Endothelial cell of umbilical vein (primary cell): ENCODE measurements at regions not wholly inside any gene's neighbourhood (a gene's known extent, or its start where the extent isn't known, plus 50 kb on each side); places are given as distances from the start of the nearest gene placed in this dataset.

Experiments used
- EZH2 ChIP-seq: IDR thresholded peaks from 2 replicates; pipeline ENCODE4 v1.6.1; 2012; ENCODE audit warnings: borderline replicate concordance, low read depth, mild to moderate bottlenecking, moderate library complexity, low read length, inconsistent platforms; ENCODE audit not compliant: severe bottlenecking
- FOS ChIP-seq: IDR thresholded peaks from 2 replicates; pipeline ENCODE4 v1.6.1; 2011; ENCODE audit warnings: mild to moderate bottlenecking, low read length, moderate library complexity, borderline replicate concordance; ENCODE audit not compliant: insufficient read depth
- GATA2 ChIP-seq: IDR thresholded peaks from 2 replicates; pipeline ENCODE4 v1.7.0; 2011; ENCODE audit warnings: low read depth, mild to moderate bottlenecking, moderate library complexity, mixed read lengths, low read length; ENCODE audit not compliant: insufficient read length, insufficient read depth
- JUN ChIP-seq: IDR thresholded peaks from 2 replicates; pipeline ENCODE4 v1.6.1; 2011; ENCODE audit warnings: borderline replicate concordance, low read depth; ENCODE audit not compliant: insufficient read length, insufficient read depth
- MYC ChIP-seq: IDR thresholded peaks from one replicate; pipeline ENCODE4 v1.6.1; 2011; ENCODE audit warnings: mild to moderate bottlenecking, low read depth, low read length
- POLR2A ChIP-seq: IDR thresholded peaks from 2 replicates; pipeline ENCODE4 v1.6.1; 2012; ENCODE audit warnings: low read depth, mild to moderate bottlenecking, control low read depth, low read length
- POLR2AphosphoS5 ChIP-seq: IDR thresholded peaks from 2 replicates; pipeline ENCODE4 v1.6.1; 2012; ENCODE audit warnings: low read depth, mild to moderate bottlenecking, control low read depth, low read length, moderate library complexity; ENCODE audit not compliant: insufficient read depth
- TF ChIP-seq, protein P1 (sequence below): IDR thresholded peaks from 2 replicates; pipeline ENCODE4 v1.6.1; 2011; ENCODE audit not compliant: insufficient read depth, insufficient read length
- TF ChIP-seq, protein P2 (sequence below), 2 donors: IDR thresholded peaks; 1 replicate in 1 of 2; 2 replicates in 1 of 2; pipeline ENCODE4 v1.5.1; 2011; ENCODE audit warnings: low read length in 2 of 2, mild to moderate bottlenecking in 2 of 2, moderate library complexity in 2 of 2, control low read depth in 1 of 2, inconsistent platforms in 1 of 2, low read depth in 1 of 2; ENCODE audit not compliant: insufficient read depth in 1 of 2; ENCODE audit errors: extremely low read depth in 1 of 2

DNA sequence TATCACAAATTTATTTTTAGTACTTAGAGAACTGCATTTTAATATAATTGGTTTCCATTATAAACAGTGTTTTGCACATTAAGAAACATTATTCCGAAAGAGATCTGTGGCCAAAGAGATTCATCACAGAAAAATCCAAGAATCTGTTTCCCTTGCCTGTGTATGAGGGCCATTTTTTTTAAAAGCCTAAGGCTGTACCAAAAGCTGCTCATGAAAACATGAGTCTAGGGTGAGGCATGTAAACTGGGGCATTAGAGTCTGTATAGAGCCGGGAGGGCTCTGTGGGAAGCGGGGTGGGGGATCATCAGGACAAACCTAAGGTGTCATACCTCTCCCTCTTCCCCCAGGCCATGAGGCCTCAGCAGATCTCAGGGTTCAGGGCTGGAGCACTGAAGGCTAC is 223.8 kb downstream of the FBXO15 start:
- TF ChIP-seq EZH2 (no peak), POLR2A (no peak), FOS (no peak), JUN (no peak), GATA2 (no peak), POLR2AphosphoS5 (no peak), MYC (no peak)
- TF ChIP-seq, protein P1, sequence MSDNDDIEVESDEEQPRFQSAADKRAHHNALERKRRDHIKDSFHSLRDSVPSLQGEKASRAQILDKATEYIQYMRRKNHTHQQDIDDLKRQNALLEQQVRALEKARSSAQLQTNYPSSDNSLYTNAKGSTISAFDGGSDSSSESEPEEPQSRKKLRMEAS: no peak
- TF ChIP-seq, protein P2, sequence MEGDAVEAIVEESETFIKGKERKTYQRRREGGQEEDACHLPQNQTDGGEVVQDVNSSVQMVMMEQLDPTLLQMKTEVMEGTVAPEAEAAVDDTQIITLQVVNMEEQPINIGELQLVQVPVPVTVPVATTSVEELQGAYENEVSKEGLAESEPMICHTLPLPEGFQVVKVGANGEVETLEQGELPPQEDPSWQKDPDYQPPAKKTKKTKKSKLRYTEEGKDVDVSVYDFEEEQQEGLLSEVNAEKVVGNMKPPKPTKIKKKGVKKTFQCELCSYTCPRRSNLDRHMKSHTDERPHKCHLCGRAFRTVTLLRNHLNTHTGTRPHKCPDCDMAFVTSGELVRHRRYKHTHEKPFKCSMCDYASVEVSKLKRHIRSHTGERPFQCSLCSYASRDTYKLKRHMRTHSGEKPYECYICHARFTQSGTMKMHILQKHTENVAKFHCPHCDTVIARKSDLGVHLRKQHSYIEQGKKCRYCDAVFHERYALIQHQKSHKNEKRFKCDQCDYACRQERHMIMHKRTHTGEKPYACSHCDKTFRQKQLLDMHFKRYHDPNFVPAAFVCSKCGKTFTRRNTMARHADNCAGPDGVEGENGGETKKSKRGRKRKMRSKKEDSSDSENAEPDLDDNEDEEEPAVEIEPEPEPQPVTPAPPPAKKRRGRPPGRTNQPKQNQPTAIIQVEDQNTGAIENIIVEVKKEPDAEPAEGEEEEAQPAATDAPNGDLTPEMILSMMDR (IDR thresholded peaks at IDR 0.05; ENCODE audit: extremely low read depth in 1 of 2, insufficient read depth in 1 of 2, low read depth in 1 of 2, low read length in 2 of 2): no peak
